Upper lobe of right lung (tissue), 1 donor: ENCODE measurements at regions not wholly inside any gene's neighbourhood (a gene's known extent, or its start where the extent isn't known, plus 50 kb on each side); places are given as distances from the start of the nearest gene placed in this dataset.

Source experiments
- ATAC-seq: fragments of 200-7000 bp; cut with Tn5 transposase; one replicate; pipeline ENCODE4 v1.9.1; 2020; ENCODE audit warnings: mild to moderate bottlenecking, moderate library complexity
- DNase-seq: peaks from one replicate; pipeline ENCODE4 v3.0.0-alpha.2; 2020
- H3K27ac ChIP-seq: fragments of 200-600 bp; one replicate; pipeline ENCODE4 v1.8.0; 2022
- H3K27me3 ChIP-seq: fragments of 200-600 bp; one replicate; pipeline ENCODE4 v1.8.0; 2022; ENCODE audit warnings: mild to moderate bottlenecking
- H3K36me3 ChIP-seq: fragments of 200-600 bp; one replicate; pipeline ENCODE4 v1.8.0; 2022
- H3K4me1 ChIP-seq: fragments of 200-600 bp; one replicate; pipeline ENCODE4 v1.8.0; 2022
- H3K4me3 ChIP-seq: fragments of 200-600 bp; one replicate; pipeline ENCODE4 v1.8.0; 2022; ENCODE audit warnings: mild to moderate bottlenecking
- H3K9me3 ChIP-seq: fragments of 200-600 bp; one replicate; pipeline ENCODE4 v1.8.0; 2022
- CTCF ChIP-seq: fragments of 200-600 bp; IDR thresholded peaks from one replicate; pipeline ENCODE4 v1.8.0; 2022; ENCODE audit warnings: antibody characterized with exemption
- intact Hi-C: fragments of 100-400 bp; cut with DNase I; formaldehyde crosslinking; loops from one replicate; pipeline ENCODE4 v1.11.0; 2022
- donor health status: DM: no; HTN: yes; CAD: no; lungs with severe emphysema.

- Histone ChIP-seq H3K4me3 (no peak overlapping the region), H3K27me3 (no peaks in the 10 kb centered on the region), H3K9me3 (no peaks in the 10 kb centered on the region), H3K36me3 (no peaks in the 10 kb centered on the region), H3K27ac (no peak overlapping the region), H3K4me1 (no peaks in the 10 kb centered on the region)
- intact Hi-C loops, result no loop called here
- no peak for ATAC-seq
- no peak for TF ChIP-seq CTCF
- peak; percentile 48 for DNase-seq
These were observed 507.2 kb upstream of the SLC10A2 start for GRCh38 chr13:103573446-103573845.

GRCh38 chr13:103568314-103568713 lies 502.1 kb upstream of the SLC10A2 start:
- no peak for ATAC-seq
- H3K4me1 ChIP-seq, result no peaks in the 10 kb centered on the region
- TF ChIP-seq CTCF, result no peak
- H3K9me3 ChIP-seq, result no peaks in the 10 kb centered on the region
- intact Hi-C loops, result no loop called here
- no peak for DNase-seq
- no peaks in the 10 kb centered on the region for H3K36me3 ChIP-seq
- H3K4me3 ChIP-seq, result no peak overlapping the region
- H3K27ac ChIP-seq, result no peak overlapping the region
- no peaks in the 10 kb centered on the region for H3K27me3 ChIP-seq

GRCh38 chr13:103557878-103558277 lies 491.7 kb upstream of the SLC10A2 start:
- Histone ChIP-seq H3K4me3 (no peak overlapping the region), H3K36me3 (no peaks in the 10 kb centered on the region), H3K27ac (no peak overlapping the region), H3K9me3 (no peaks in the 10 kb centered on the region), H3K27me3 (no peaks in the 10 kb centered on the region), H3K4me1 (no peaks in the 10 kb centered on the region)
- TF ChIP-seq CTCF, result no peak
- no peak for DNase-seq
- no peak for ATAC-seq
- intact Hi-C loops, result no loop called here

GRCh38 chr13:103556681-103557080 lies 490.5 kb upstream of the SLC10A2 start:
- ATAC-seq (no peak), DNase-seq (no peak)
- H3K27me3 ChIP-seq, result no peaks in the 10 kb centered on the region
- H3K4me1 ChIP-seq, result no peaks in the 10 kb centered on the region
- TF ChIP-seq CTCF, result no peak
- H3K27ac ChIP-seq, result no peak overlapping the region
- H3K36me3 ChIP-seq, result no peaks in the 10 kb centered on the region
- no peaks in the 10 kb centered on the region for H3K9me3 ChIP-seq
- intact Hi-C loops, result no loop called here
- no peak overlapping the region for H3K4me3 ChIP-seq

GRCh38 chr13:103547914-103548313 lies 481.7 kb upstream of the SLC10A2 start:
- Histone ChIP-seq H3K4me1 (no peaks in the 10 kb centered on the region), H3K9me3 (no peaks in the 10 kb centered on the region), H3K27ac (no peak overlapping the region), H3K36me3 (no peaks in the 10 kb centered on the region), H3K4me3 (no peak overlapping the region), H3K27me3 (no peaks in the 10 kb centered on the region)
- DNase-seq (no peak), ATAC-seq (no peak)
- intact Hi-C loops, result no loop called here
- no peak for TF ChIP-seq CTCF

GRCh38 chr13:103546271-103546670 lies 480.1 kb upstream of the SLC10A2 start:
- Histone ChIP-seq H3K27me3 (no peaks in the 10 kb centered on the region), H3K9me3 (no peaks in the 10 kb centered on the region), H3K4me1 (no peaks in the 10 kb centered on the region), H3K36me3 (no peaks in the 10 kb centered on the region), H3K27ac (no peak overlapping the region), H3K4me3 (no peak overlapping the region)
- no peak for DNase-seq
- no peak for TF ChIP-seq CTCF
- ATAC-seq, result no peak
- intact Hi-C loops, result no loop called here
